Caco-2 (cell line): ENCODE measurements at regions not wholly inside any gene's neighbourhood (a gene's known extent, or its start where the extent isn't known, plus 50 kb on each side); places are given as distances from the start of the nearest gene placed in this dataset.
"Not testable (repeated sequence)": the region's sequence is repeated elsewhere in the genome, so short reads cannot be mapped to it uniquely, and the experiment has no call there.

Experiments
- BruUV-seq: library from RNA; stranded (reverse); fragments of 400-500 nt; replicated peaks from 2 replicates; lab custom pipeline; 2021; lab: Mats Ljungman, UMichigan
- CTCF ChIA-PET: fragments of 300-600 bp; sonication (Branson Sonifier 250); formaldehyde crosslinking; loops from one replicate; lab custom pipeline; 2022; ENCODE audit warnings: antibody characterized with exemption; lab: Charles Lee
- POLR2A ChIA-PET: fragments of 300-600 bp; sonication (Branson Sonifier 250); formaldehyde crosslinking; loops from one replicate; lab custom pipeline; 2022; ENCODE audit warnings: antibody characterized with exemption; lab: Charles Lee
- DNase-seq, 2 experiments: peaks; one replicate each; pipeline versions ENCODE4 v3.0.0 to v3.0.0-alpha.2; 2020 to 2022
- H3K27me3 ChIP-seq: replicated peaks from 2 replicates; pipeline ENCODE4 v1.6.0; 2011; ENCODE audit warnings: low read length; ENCODE audit not compliant: control insufficient read depth, insufficient read depth
- H3K36me3 ChIP-seq: 2 replicates; pipeline ENCODE4 v1.5.1; 2011; ENCODE audit warnings: low read length; ENCODE audit not compliant: control insufficient read depth, insufficient read depth
- H3K4me1 ChIP-seq: fragments of 250-450 bp; sonication (Bioruptor Pico); 2 replicates; pipeline ENCODE4 v1.5.1; 2020; ENCODE audit warnings: mild to moderate bottlenecking
- H3K4me3 ChIP-seq: 2 replicates; pipeline ENCODE4 v1.5.1; 2011; ENCODE audit warnings: low read depth, mild to moderate bottlenecking, control low read depth, low read length
- H3K9me3 ChIP-seq: fragments of 250-450 bp; sonication (Bioruptor Pico); 2 replicates; pipeline ENCODE4 v1.5.1; 2020; ENCODE audit warnings: mild to moderate bottlenecking, moderate library complexity
- H3K27ac Mint-ChIP-seq: one replicate; pipeline ENCODE4 v1.8.0; 2022; ENCODE audit warnings: mixed read lengths; ENCODE audit not compliant: unreplicated experiment
- H3K27me3 Mint-ChIP-seq: one replicate; pipeline ENCODE4 v1.8.0; 2022; ENCODE audit warnings: mixed read lengths; ENCODE audit not compliant: insufficient read depth, unreplicated experiment
- H3K36me3 Mint-ChIP-seq: one replicate; pipeline ENCODE4 v1.8.0; 2022; ENCODE audit warnings: mild to moderate bottlenecking, mixed read lengths; ENCODE audit not compliant: insufficient read depth, unreplicated experiment
- H3K4me1 Mint-ChIP-seq: one replicate; pipeline ENCODE4 v1.8.0; 2022; ENCODE audit warnings: low read depth, mixed read lengths; ENCODE audit not compliant: unreplicated experiment
- H3K4me3 Mint-ChIP-seq: one replicate; pipeline ENCODE4 v1.8.0; 2022; ENCODE audit warnings: mild to moderate bottlenecking, moderate library complexity, mixed read lengths; ENCODE audit not compliant: unreplicated experiment
- H3K9me3 Mint-ChIP-seq: one replicate; pipeline ENCODE4 v1.8.0; 2022; ENCODE audit warnings: mixed read lengths; ENCODE audit not compliant: unreplicated experiment
- CTCF ChIP-seq, 2 experiments: fragments of 200-600 bp in 1 of 2; IDR thresholded peaks; 1 replicate in 1 of 2; 2 replicates in 1 of 2; pipeline versions ENCODE4 v1.5.1 to v1.8.0; 2011 to 2022; ENCODE audit warnings: antibody characterized with exemption in 1 of 2, control low read depth in 1 of 2, inconsistent platforms in 1 of 2, low read depth in 1 of 2, low read length in 1 of 2, mild to moderate bottlenecking in 1 of 2, moderate library complexity in 1 of 2; ENCODE audit not compliant: insufficient read depth in 1 of 2, severe bottlenecking in 1 of 2, unreplicated experiment in 1 of 2
- intact Hi-C: fragments of 100-400 bp; cut with micrococcal nuclease; formaldehyde crosslinking; loops from one replicate; pipeline ENCODE4 v1.10.0; 2022; ENCODE audit not compliant: unreplicated experiment

- intact Hi-C loops = no loop called here
- no peak for TF ChIP-seq CTCF (IDR thresholded peaks at IDR 0.05; ENCODE audit: insufficient read depth in 1 of 2, low read depth in 1 of 2, low read length in 1 of 2, severe bottlenecking in 1 of 2, unreplicated experiment in 1 of 2)
- Mint-ChIP-seq H3K4me1 (no peaks in the 10 kb centered on the region), H3K4me3 (no peak overlapping the region), H3K27ac (no peak overlapping the region), H3K9me3 (no peaks in the 10 kb centered on the region), H3K36me3 (no peaks in the 10 kb centered on the region), H3K27me3 (peaks cover 27% of the 10 kb centered on the region)
- Histone ChIP-seq H3K36me3 (no peaks in the 10 kb centered on the region), H3K27me3 (no peaks in the 10 kb centered on the region), H3K4me3 (no peak overlapping the region), H3K4me1 (no peaks in the 10 kb centered on the region), H3K9me3 (no peaks in the 10 kb centered on the region)
- ChIA-PET POLR2A (no interaction called here), CTCF (no interaction called here)
- DNase-seq = no peak
- BruUV-seq = no TSS peak
Observed at GRCh38 chr22:34639911-34640310, 426.0 kb upstream of the ISX start.

- H3K27me3 ChIP-seq = no peaks in the 10 kb centered on the region
- H3K36me3 ChIP-seq = no peaks in the 10 kb centered on the region
- H3K4me1 Mint-ChIP-seq = no peaks in the 10 kb centered on the region
- H3K4me3 ChIP-seq = no peak overlapping the region
- no peak for TF ChIP-seq CTCF (IDR thresholded peaks at IDR 0.05; ENCODE audit: insufficient read depth in 1 of 2, low read depth in 1 of 2, low read length in 1 of 2, severe bottlenecking in 1 of 2, unreplicated experiment in 1 of 2)
- intact Hi-C loops = no loop called here
- DNase-seq = peak in 1 of 2 experiments; percentile 7
- no peaks in the 10 kb centered on the region for H3K9me3 Mint-ChIP-seq
- no peak overlapping the region for H3K27ac Mint-ChIP-seq
- peaks cover 4% of the 10 kb centered on the region for H3K27me3 Mint-ChIP-seq
- H3K9me3 ChIP-seq = no peaks in the 10 kb centered on the region
- H3K36me3 Mint-ChIP-seq = no peaks in the 10 kb centered on the region
- POLR2A ChIA-PET = no interaction called here
- no peak overlapping the region for H3K4me3 Mint-ChIP-seq
- H3K4me1 ChIP-seq = no peaks in the 10 kb centered on the region
- no TSS peak for BruUV-seq
- CTCF ChIA-PET = no interaction called here
Observed at GRCh38 chr22:34645375-34645774, 420.6 kb upstream of the ISX start.

GRCh38 chr22:34669001-34669400, 397.0 kb upstream of the ISX start:
- DNase-seq = no peak
- ChIA-PET CTCF (no interaction called here), POLR2A (no interaction called here)
- H3K36me3 ChIP-seq = no peaks in the 10 kb centered on the region
- H3K36me3 Mint-ChIP-seq = no peaks in the 10 kb centered on the region
- no TSS peak for BruUV-seq
- H3K27me3 Mint-ChIP-seq = peaks cover 5% of the 10 kb centered on the region
- no peak for TF ChIP-seq CTCF (IDR thresholded peaks at IDR 0.05; ENCODE audit: insufficient read depth in 1 of 2, low read depth in 1 of 2, low read length in 1 of 2, severe bottlenecking in 1 of 2, unreplicated experiment in 1 of 2)
- intact Hi-C loops = no loop called here
- H3K9me3 ChIP-seq = no peaks in the 10 kb centered on the region
- no peaks in the 10 kb centered on the region for H3K4me1 Mint-ChIP-seq
- H3K4me3 Mint-ChIP-seq = no peak overlapping the region
- no peak overlapping the region for H3K27ac Mint-ChIP-seq
- H3K9me3 Mint-ChIP-seq = no peaks in the 10 kb centered on the region
- H3K4me3 ChIP-seq = no peak overlapping the region
- H3K27me3 ChIP-seq = no peaks in the 10 kb centered on the region
- H3K4me1 ChIP-seq = no peaks in the 10 kb centered on the region

- H3K36me3 Mint-ChIP-seq, POLR2A ChIA-PET, H3K9me3 Mint-ChIP-seq, H3K27me3 ChIP-seq, H3K9me3 ChIP-seq, CTCF ChIA-PET, BruUV-seq, DNase-seq, H3K27ac Mint-ChIP-seq, H3K36me3 ChIP-seq, H3K4me1 ChIP-seq, H3K27me3 Mint-ChIP-seq, intact Hi-C loops, H3K4me1 Mint-ChIP-seq: not testable (repeated sequence)
- peak overlapping the region; percentile 16; the same call in 1 of the 2 replicates for H3K4me3 ChIP-seq
- peak overlapping the region; percentile 57 for H3K4me3 Mint-ChIP-seq
Observed at GRCh38 chr22:34683031-34683430, 382.9 kb upstream of the ISX start.

- DNase-seq, H3K27me3 Mint-ChIP-seq, H3K4me1 ChIP-seq, H3K36me3 Mint-ChIP-seq, H3K4me1 Mint-ChIP-seq, POLR2A ChIA-PET, H3K27ac Mint-ChIP-seq, H3K4me3 ChIP-seq, BruUV-seq, H3K4me3 Mint-ChIP-seq, H3K9me3 Mint-ChIP-seq, H3K27me3 ChIP-seq, H3K9me3 ChIP-seq, intact Hi-C loops, H3K36me3 ChIP-seq, CTCF ChIA-PET: not testable (repeated sequence)
Observed at GRCh38 chr22:34684278-34684677, 381.7 kb upstream of the ISX start.
